Stimulated activated CD4-positive, alpha-beta T cell treated with anti-CD3 and anti-CD28 coated beads, Interleukin-15, amount 100 ng/mL, for 1 hour (primary cell): ENCODE measurements at regions not wholly inside any gene's neighbourhood (a gene's known extent, or its start where the extent isn't known, plus 50 kb on each side); places are given as distances from the start of the nearest gene placed in this dataset.
"Not testable (repeated sequence)": the region's sequence is repeated elsewhere in the genome, so short reads cannot be mapped to it uniquely, and the experiment has no call there.

ENCODE experiments used
- DNase-seq, 2 donors: peaks; one replicate each; pipeline ENCODE4 v3.0.0-alpha.2; 2020; ENCODE audit warnings: low read depth in 1 of 2, low spot score in 1 of 2

- DNase-seq: no peak
Observed at GRCh38 chrY:19541475-19542306, 202.8 kb downstream of the KDM5D start.

DNA sequence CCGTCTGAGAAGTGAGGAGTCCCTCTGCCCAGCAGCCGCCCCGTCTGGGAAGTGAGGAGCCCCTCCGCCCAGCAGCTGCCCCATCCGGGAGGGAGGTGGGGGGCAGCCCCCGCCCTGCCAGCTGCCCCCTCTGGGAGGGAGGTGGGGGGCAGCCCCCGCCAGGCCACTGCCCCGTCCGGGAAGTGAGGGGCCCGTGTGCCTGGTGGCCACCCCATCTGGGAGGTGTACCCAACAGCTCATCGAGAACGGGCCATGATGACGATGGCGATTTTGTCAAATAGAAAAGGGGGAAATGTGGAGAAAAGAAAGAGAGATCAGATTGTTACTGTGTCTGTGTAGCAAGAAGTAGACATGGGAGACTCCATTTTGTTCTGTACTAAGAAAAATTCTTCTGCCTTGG is 208.8 kb downstream of the KDM5D start:
- DNase-seq: not testable (repeated sequence)

DNA sequence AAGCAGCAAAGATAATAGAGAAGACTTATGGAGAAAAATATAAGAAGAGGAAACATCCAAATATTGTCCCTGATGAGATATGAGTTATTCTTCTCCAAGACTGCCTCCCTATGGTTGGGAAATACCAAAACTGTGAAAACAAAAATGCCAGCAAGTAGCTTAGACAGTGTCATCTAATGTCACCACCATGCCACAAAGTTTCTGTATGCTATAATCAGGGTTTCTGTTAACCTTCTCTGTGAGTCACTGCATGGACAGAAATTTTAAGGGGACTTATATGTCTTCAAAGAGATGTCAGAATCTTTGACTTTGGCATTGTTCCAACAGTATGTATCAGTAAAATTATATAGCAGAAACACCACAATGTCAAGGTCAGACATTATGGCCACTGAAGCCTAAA is 222.6 kb downstream of the KDM5D start:
- DNase-seq: no peak

DNA sequence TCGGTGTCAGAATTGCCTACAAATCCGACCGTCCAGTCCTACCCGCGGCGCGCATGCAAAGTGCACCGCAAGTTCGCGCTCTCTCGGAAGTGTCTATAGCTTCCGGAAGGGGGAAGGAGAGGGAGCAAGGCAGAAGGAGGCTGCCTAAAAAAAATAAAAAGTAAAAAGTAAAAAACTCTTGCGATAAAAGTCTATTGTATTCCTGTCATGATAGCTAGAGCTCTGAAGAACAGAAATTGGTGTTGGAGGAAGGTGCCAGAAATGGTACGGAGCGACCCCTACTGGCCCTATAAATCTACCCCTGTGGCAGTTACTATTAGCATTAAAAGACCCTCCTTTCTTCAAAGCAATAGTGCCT is 241.5 kb downstream of the KDM5D start:
- no peak for DNase-seq

GRCh38 chrY:19502169-19503091 is 242.1 kb downstream of the KDM5D start:
- DNase-seq: no peak

DNA sequence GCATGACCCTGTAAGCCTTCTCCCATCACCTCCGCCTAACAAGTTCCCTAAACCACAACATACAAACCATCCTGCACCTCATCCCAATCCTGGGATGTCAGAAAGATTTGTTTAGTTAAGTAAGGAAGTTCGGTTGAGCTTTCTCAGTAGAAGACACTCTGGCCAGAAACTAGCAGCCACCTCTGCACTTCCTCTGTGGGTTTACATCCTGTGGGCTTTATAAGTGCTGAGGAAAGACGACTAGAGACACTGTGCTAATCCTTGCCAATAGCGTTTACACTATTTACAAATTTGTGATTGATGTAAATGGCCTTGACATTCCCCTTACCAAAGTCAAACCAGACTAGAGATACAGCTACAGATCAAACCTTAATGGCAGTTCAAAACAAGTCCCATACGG is 246.0 kb downstream of the KDM5D start:
- no peak for DNase-seq

DNA sequence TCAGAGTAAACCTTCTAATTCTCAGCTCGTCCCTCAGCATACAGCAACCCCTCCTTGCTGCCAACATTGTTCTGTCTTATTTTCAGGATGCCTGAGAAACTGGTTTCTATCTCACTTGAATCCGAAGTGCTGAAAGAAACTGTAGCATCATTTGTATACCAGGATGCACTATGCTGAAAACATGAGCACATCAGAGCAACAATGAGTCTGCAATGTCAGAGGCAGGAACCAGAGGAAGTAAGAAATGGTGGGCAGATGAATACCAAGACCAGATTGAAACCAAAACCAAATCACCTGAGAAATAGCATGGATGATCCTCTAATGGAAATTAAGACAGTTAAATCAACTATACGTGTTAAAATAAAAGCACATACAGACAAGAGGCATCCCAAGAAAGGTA is 257.0 kb downstream of the KDM5D start:
- no peak for DNase-seq

DNA sequence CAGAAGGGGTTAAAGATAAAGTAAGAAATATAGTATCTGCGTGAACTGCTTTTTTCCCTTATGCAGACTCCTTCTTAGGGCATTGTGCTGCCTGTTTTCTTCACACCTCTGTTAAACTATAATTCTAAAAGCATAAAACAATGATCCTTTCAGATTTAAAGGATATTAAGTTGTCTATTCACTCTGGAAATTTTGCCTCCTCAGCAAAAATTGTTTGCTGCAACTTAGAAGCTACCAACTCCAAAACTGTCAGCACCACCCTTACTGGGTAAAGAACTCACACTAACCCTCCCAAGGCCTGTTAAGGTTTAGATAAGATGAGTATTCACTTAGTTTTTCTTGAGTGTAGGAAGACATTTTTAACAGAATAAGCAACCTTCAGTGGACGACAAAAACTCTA is 259.5 kb downstream of the KDM5D start:
- no peak for DNase-seq

DNA sequence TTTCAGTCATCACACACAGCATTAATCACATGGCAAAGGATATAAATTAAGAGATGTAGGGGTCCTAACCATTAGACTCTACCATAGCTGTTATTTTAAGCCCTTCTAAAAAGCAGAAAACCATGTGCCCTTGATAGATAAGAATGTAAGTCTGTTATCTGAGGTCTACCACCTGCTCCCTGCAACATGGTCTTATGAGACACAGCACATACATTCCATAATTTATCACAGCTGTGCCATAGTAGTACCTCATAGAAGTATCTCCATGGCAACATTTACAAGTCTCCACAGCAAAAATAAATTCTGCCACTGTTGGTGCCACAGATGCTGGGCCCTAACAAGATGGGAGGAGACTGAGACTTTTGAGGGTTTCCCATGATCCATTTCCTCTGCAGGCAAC is 265.4 kb downstream of the KDM5D start:
- no peak for DNase-seq

GRCh38 chrY:19477959-19478358 is 266.6 kb downstream of the KDM5D start:
- DNase-seq: no peak

GRCh38 chrY:19465809-19466208 is 278.7 kb downstream of the KDM5D start:
- DNase-seq: no peak

GRCh38 chrY:19456855-19457448 is 287.6 kb downstream of the KDM5D start:
- DNase-seq: no peak

GRCh38 chrY:19433059-19433458 is 311.5 kb downstream of the KDM5D start:
- DNase-seq: no peak

DNA sequence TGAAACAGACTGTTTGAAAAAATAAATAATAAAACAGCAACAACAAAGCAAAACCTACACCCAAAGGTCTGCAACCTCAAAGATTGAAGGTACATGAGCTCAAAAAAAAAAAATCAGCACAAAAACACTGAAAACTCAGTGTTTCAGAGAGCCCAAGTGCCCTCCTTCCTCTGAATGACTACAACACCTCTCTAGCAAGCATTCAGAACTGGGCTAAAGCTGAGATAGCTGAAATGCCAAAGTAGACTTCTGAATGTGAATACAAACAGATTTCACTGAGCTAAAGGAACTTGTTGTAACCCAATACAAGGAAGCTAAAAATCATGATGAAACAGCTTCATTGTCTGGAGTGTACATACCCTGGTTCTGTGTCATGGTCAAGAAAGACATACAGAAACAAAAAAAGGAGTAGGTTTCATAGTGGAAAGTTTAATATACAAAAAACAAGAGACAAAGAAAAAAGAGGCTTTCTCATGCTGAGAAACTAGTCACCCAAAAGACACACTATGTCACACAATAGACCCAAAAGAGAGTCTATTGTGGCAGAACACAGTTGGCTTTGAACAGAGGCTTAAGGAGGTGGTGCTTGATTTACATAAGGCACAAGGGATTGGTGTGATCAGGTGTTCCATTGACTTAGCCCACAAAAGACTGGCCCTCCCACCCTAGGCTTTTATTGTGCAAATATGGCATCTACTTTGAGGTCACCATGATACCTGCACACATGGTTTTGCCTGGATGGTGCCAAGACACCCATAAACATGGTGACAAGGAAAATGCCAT is 316.6 kb downstream of the KDM5D start:
- no peak for DNase-seq

GRCh38 chrY:19427191-19427590 is 317.3 kb downstream of the KDM5D start:
- DNase-seq: not testable (repeated sequence)

DNA sequence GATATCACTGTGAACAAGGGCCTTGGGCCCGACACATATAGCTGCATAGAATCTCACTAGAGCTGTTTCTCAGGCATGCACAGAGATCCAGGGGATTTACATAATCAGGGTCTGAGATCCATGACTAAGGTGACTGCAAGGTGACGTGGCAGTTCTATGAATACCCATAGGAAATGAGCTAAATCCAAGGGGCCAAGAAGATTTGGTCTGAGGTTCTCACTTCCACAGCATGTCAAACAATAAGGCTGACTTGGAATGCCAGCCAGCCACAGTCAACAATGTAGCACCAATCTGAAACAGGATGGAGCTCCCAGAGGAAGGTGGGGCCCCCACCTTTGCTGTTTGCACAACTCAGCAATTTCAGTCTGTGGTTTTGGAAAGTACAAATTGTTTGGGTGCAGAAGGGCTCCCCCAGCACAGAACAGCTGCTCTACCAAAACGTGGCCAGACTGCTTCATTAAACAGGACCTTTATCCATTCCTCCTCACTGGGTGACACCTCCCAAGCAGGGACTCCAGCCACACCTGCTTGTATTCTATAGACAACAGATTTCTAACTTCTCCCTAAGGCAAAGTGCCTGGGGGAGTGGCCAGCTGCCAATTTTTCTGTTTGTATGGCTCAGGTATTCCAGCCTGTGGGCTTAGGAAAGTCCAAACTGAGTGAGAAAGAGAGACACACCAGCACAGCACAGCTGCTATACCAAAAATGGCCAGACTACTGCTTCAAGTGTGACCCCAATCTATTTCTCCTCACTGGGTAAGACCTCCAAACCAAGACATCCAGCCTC is 333.4 kb downstream of the KDM5D start:
- no peak for DNase-seq

GRCh38 chrY:19406246-19406645 is 338.3 kb downstream of the KDM5D start:
- no peak for DNase-seq

DNA sequence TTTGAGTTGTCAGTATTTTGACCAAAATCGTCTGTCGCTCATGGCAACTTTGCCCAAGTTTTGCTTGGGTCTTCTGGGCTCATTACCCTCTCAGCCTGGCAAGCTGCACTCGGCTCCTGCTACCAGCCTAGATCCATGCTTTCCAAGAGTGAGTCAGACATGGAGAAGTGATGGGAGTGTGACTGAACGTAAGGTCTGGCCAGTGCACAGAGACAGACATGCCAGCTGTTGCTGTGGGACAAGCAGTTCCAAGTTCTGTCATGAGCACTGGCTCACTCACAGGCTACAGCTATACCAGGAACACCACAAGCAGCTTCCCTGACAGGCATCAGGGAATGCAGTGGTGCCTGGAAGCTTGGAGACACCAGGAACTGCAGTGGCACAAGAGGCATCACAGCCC is 338.9 kb downstream of the KDM5D start:
- DNase-seq: no peak

GRCh38 chrY:19392876-19393275 is 351.6 kb downstream of the KDM5D start:
- no peak for DNase-seq

DNA sequence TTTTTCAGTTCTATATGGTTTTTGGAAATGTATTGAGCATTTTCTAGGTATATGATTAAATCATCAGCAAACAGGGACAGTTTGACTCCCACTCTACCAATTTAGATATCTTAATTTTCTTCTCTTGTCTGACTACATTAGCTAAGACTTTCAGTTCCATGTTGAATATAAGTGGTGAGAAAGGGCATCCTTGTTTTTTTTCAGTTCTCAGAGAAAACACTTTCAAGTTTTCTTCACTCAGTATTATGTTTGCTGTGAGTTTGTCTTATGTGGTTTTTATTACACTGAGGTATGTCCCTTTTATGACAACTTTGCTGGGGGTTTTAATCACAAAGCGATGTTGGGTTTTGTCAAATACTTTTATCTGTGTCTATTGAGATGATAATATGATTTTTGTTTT is 352.6 kb downstream of the KDM5D start:
- DNase-seq: no peak
